GM23338 (cell line): ENCODE measurements at regions not wholly inside any gene's neighbourhood (a gene's known extent, or its start where the extent isn't known, plus 50 kb on each side); places are given as distances from the start of the nearest gene placed in this dataset.
A peak's percentile ranks its signal among the peaks of the same experiment; 100 is the strongest.

ENCODE experiments used
- ATAC-seq: fragments of 200-7000 bp; cut with Tn5 transposase; 3 replicates; pipeline ENCODE4 v1.9.1; 2020
- DNase-seq: peaks from one replicate; pipeline ENCODE4 v3.0.0-alpha.2; 2015; ENCODE audit warnings: low spot score
- H2AFZ ChIP-seq: fragments of 200-600 bp; sonication (generic); 2 replicates; pipeline ENCODE4 v1.8.0; 2016; ENCODE audit warnings: antibody characterized with exemption, mild to moderate bottlenecking, moderate library complexity
- H3F3A ChIP-seq: fragments of 200-600 bp; sonication (generic); replicated peaks from 2 replicates; pipeline ENCODE4 v1.8.0; 2017; ENCODE audit warnings: antibody characterized with exemption, mixed run types, low read depth
- H3K27ac ChIP-seq: fragments of 200-600 bp; sonication (generic); 2 replicates; pipeline ENCODE4 v1.6.1; 2016; ENCODE audit warnings: low read depth
- H3K27me3 ChIP-seq: fragments of 200-600 bp; sonication (generic); 2 replicates; pipeline ENCODE4 v1.8.0; 2016; ENCODE audit warnings: mild to moderate bottlenecking, mixed run types, moderate library complexity; ENCODE audit not compliant: insufficient read depth
- H3K36me3 ChIP-seq: fragments of 200-600 bp; sonication (generic); 2 replicates; pipeline ENCODE4 v1.8.0; 2016; ENCODE audit warnings: mild to moderate bottlenecking; ENCODE audit not compliant: insufficient read depth
- H3K4me1 ChIP-seq: fragments of 200-600 bp; sonication (generic); 2 replicates; pipeline ENCODE4 v1.8.0; 2016; ENCODE audit warnings: mild to moderate bottlenecking, moderate library complexity; ENCODE audit not compliant: insufficient read depth
- H3K4me2 ChIP-seq: fragments of 200-600 bp; sonication (generic); 2 replicates; pipeline ENCODE4 v1.7.1; 2017; ENCODE audit warnings: mixed run types
- H3K4me3 ChIP-seq: fragments of 200-600 bp; sonication (generic); 2 replicates; pipeline ENCODE4 v1.6.1; 2016; ENCODE audit warnings: mixed run types
- H3K79me2 ChIP-seq: fragments of 200-600 bp; sonication (generic); replicated peaks from 2 replicates; pipeline ENCODE4 v1.8.0; 2017; ENCODE audit warnings: mild to moderate bottlenecking; ENCODE audit not compliant: insufficient read depth
- H3K9me2 ChIP-seq: fragments of 200-600 bp; sonication (generic); 2 replicates; pipeline ENCODE4 v1.8.0; 2017; ENCODE audit not compliant: insufficient read depth
- H4K20me1 ChIP-seq: fragments of 200-600 bp; sonication (generic); replicated peaks from 2 replicates; pipeline ENCODE4 v1.8.0; 2017; ENCODE audit warnings: mild to moderate bottlenecking; ENCODE audit not compliant: insufficient read depth
- H3K27ac Mint-ChIP-seq: 2 replicates; pipeline ENCODE4 v1.8.0; 2020; ENCODE audit warnings: inconsistent platforms, mild to moderate bottlenecking, moderate library complexity, mixed read lengths
- H3K27me3 Mint-ChIP-seq: 3 replicates; pipeline ENCODE4 v1.8.0; 2022; ENCODE audit warnings: low read depth, mild to moderate bottlenecking, moderate library complexity, mixed read lengths, inconsistent platforms; ENCODE audit not compliant: insufficient read depth, poor library complexity
- H3K36me3 Mint-ChIP-seq: 3 replicates; pipeline ENCODE4 v1.8.0; 2021; ENCODE audit warnings: low read depth, mild to moderate bottlenecking, inconsistent platforms, moderate library complexity, mixed read lengths
- H3K4me1 Mint-ChIP-seq: 3 replicates; pipeline ENCODE4 v1.8.0; 2020; ENCODE audit warnings: mild to moderate bottlenecking, inconsistent platforms, mixed read lengths
- H3K4me3 Mint-ChIP-seq: 3 replicates; pipeline ENCODE4 v1.8.0; 2021; ENCODE audit warnings: moderate library complexity, mild to moderate bottlenecking, inconsistent platforms, mixed read lengths
- H3K9me3 Mint-ChIP-seq: 3 replicates; pipeline ENCODE4 v1.8.0; 2020; ENCODE audit warnings: moderate library complexity, mild to moderate bottlenecking, inconsistent platforms, mixed read lengths
- CREB1 ChIP-seq: fragments of 250-450 bp; sonication (Bioruptor Pico); IDR thresholded peaks from 2 replicates; pipeline ENCODE4 v1.5.0; 2020; ENCODE audit warnings: low read depth, mild to moderate bottlenecking, moderate library complexity
- CTCF ChIP-seq, 2 experiments: fragments of 200-600 bp in 1 of 2; sonication (generic) in 1 of 2; conservative IDR thresholded peaks; 2 replicates each; pipeline versions ENCODE4 v1.5.1 to v1.6.1; 2016 to 2017; ENCODE audit warnings: antibody characterized with exemption in 2 of 2, low read depth in 2 of 2, mild to moderate bottlenecking in 2 of 2, moderate library complexity in 1 of 2
- ETS1 ChIP-seq: IDR thresholded peaks from 2 replicates; pipeline ENCODE4 v1.6.1; 2016; ENCODE audit warnings: antibody characterized with exemption
- EZH2 ChIP-seq: fragments of 200-600 bp; sonication (generic); IDR thresholded peaks from one replicate; pipeline ENCODE4 v1.8.0; 2017; ENCODE audit warnings: antibody characterized with exemption, mild to moderate bottlenecking, low read depth; ENCODE audit not compliant: unreplicated experiment
- EZH2phosphoT487 ChIP-seq: fragments of 200-600 bp; sonication (generic); IDR thresholded peaks from one replicate; pipeline ENCODE4 v1.8.1; 2018; ENCODE audit warnings: antibody characterized with exemption; ENCODE audit not compliant: unreplicated experiment
- JUNB ChIP-seq: IDR thresholded peaks from one replicate; pipeline ENCODE4 v1.6.1; 2016; ENCODE audit warnings: antibody characterized with exemption; ENCODE audit not compliant: unreplicated experiment
- NANOG ChIP-seq: IDR thresholded peaks from 2 replicates; pipeline ENCODE4 v1.6.1; 2016; ENCODE audit warnings: antibody characterized with exemption, borderline replicate concordance
- POLR2AphosphoS5 ChIP-seq: IDR thresholded peaks from 2 replicates; pipeline ENCODE4 v1.6.1; 2016; ENCODE audit warnings: antibody characterized with exemption, low read depth
- REST ChIP-seq: IDR thresholded peaks from one replicate; pipeline ENCODE4 v1.6.1; 2018; ENCODE audit warnings: antibody characterized with exemption; ENCODE audit not compliant: unreplicated experiment
- STAT1 ChIP-seq: IDR thresholded peaks from one replicate; pipeline ENCODE4 v1.6.1; 2016; ENCODE audit warnings: antibody characterized with exemption; ENCODE audit not compliant: unreplicated experiment
- ZNF114 ChIP-seq: fragments of 250-450 bp; sonication (Bioruptor Pico); IDR thresholded peaks from 2 replicates; pipeline ENCODE4 v1.5.0; 2020; ENCODE audit warnings: mild to moderate bottlenecking, moderate library complexity
- ZNF462 ChIP-seq: fragments of 250-450 bp; sonication (Bioruptor Pico); IDR thresholded peaks from 2 replicates; pipeline ENCODE4 v1.5.0; 2020; ENCODE audit warnings: mild to moderate bottlenecking, moderate library complexity

GRCh38 chr1:175862408-175862807 is 119.0 kb upstream of the TNR start:
- TF ChIP-seq ZNF114 (CRISPR knock-in tag) (no peak), REST (no peak), EZH2phosphoT487 (no peak), STAT1 (no peak), CTCF (conservative IDR thresholded peaks at IDR 0.05; ENCODE audit: low read depth in 2 of 2) (no peak), ZNF462 (no peak), EZH2 (no peak), CREB1 (CRISPR knock-in tag) (no peak), NANOG (no peak), ETS1 (no peak), JUNB (no peak), POLR2AphosphoS5 (no peak)
- peaks cover 26% of the 10 kb centered on the region for H3K27me3 Mint-ChIP-seq
- DNase-seq (no peak), ATAC-seq (no peak)
- Histone ChIP-seq H3K9me2 (0 out of 2 replicates have a peak, but pooled peaks cover 4% of the 10 kb centered on the region), H3K4me3 (no peak overlapping the region), H4K20me1 (no peaks in the 10 kb centered on the region), H3K36me3 (no peaks in the 10 kb centered on the region), H3K27me3 (peaks cover 13% of the 10 kb centered on the region; the same call in 1 of the 2 replicates), H3F3A (no peaks in the 10 kb centered on the region), H3K27ac (no peak overlapping the region), H3K79me2 (no peaks in the 10 kb centered on the region), H3K4me1 (peaks cover 51% of the 10 kb centered on the region), H3K4me2 (peak overlapping the region; percentile 44; the same call in 1 of the 2 replicates), H2AFZ (no peak overlapping the region)
- no peak overlapping the region for H3K27ac Mint-ChIP-seq
- no peaks in the 10 kb centered on the region for H3K36me3 Mint-ChIP-seq
- H3K4me3 Mint-ChIP-seq, result no peak overlapping the region
- peaks cover 63% of the 10 kb centered on the region for H3K4me1 Mint-ChIP-seq
- no peaks in the 10 kb centered on the region for H3K9me3 Mint-ChIP-seq
